SJCRH30 (cell line): ENCODE measurements at regions not wholly inside any gene's neighbourhood (a gene's known extent, or its start where the extent isn't known, plus 50 kb on each side); places are given as distances from the start of the nearest gene placed in this dataset.
A peak's percentile ranks its signal among the peaks of the same experiment; 100 is the strongest.
"Not testable (repeated sequence)": the region's sequence is repeated elsewhere in the genome, so short reads cannot be mapped to it uniquely, and the experiment has no call there.

Experiments
- DNase-seq, 2 experiments: peaks; one replicate each; pipeline ENCODE4 v3.0.0-alpha.2; 2015 to 2020
- H3K27ac ChIP-seq: fragments of 250-450 bp; sonication (Bioruptor Pico); 2 replicates; pipeline ENCODE4 v1.5.1; 2020; ENCODE audit warnings: mild to moderate bottlenecking, moderate library complexity
- H3K27me3 ChIP-seq: fragments of 250-450 bp; sonication (Bioruptor Pico); 2 replicates; pipeline ENCODE4 v1.5.1; 2020; ENCODE audit warnings: mild to moderate bottlenecking, moderate library complexity
- H3K36me3 ChIP-seq: fragments of 250-450 bp; sonication (Bioruptor Pico); 2 replicates; pipeline ENCODE4 v1.5.1; 2020; ENCODE audit warnings: mild to moderate bottlenecking, moderate library complexity
- H3K4me1 ChIP-seq: fragments of 250-450 bp; sonication (Bioruptor Pico); 2 replicates; pipeline ENCODE4 v1.5.1; 2020; ENCODE audit warnings: mild to moderate bottlenecking, moderate library complexity
- H3K4me3 ChIP-seq: fragments of 250-450 bp; sonication (Bioruptor Pico); 2 replicates; pipeline ENCODE4 v1.5.1; 2020; ENCODE audit warnings: mild to moderate bottlenecking, moderate library complexity
- H3K9me3 ChIP-seq: fragments of 250-450 bp; sonication (Bioruptor Pico); replicated peaks from 2 replicates; pipeline ENCODE4 v1.5.1; 2020; ENCODE audit warnings: mild to moderate bottlenecking, moderate library complexity

GRCh38 chr14:106522990-106523389, 996.6 kb downstream of the TMEM121 start:
- no peaks in the 10 kb centered on the region for H3K27me3 ChIP-seq
- DNase-seq, result no peak
- no peak overlapping the region for H3K27ac ChIP-seq
- H3K4me1 ChIP-seq, result no peaks in the 10 kb centered on the region
- no peaks in the 10 kb centered on the region for H3K9me3 ChIP-seq
- H3K36me3 ChIP-seq, result no peaks in the 10 kb centered on the region
- no peak overlapping the region for H3K4me3 ChIP-seq

GRCh38 chr14:106528717-106529116, 1002.3 kb downstream of the TMEM121 start:
- Histone ChIP-seq H3K27ac (no peak overlapping the region), H3K9me3 (0 out of 2 replicates have a peak, but pooled peaks cover 3% of the 10 kb centered on the region), H3K27me3 (no peaks in the 10 kb centered on the region), H3K4me1 (no peaks in the 10 kb centered on the region), H3K36me3 (no peaks in the 10 kb centered on the region), H3K4me3 (no peak overlapping the region)
- DNase-seq, result no peak

GRCh38 chr14:106530031-106530422, 1003.6 kb downstream of the TMEM121 start:
- no peaks in the 10 kb centered on the region for H3K27me3 ChIP-seq
- H3K27ac ChIP-seq, result no peak overlapping the region
- no peak for DNase-seq
- no peak overlapping the region for H3K4me3 ChIP-seq
- H3K4me1 ChIP-seq, result no peaks in the 10 kb centered on the region
- H3K9me3 ChIP-seq, result 0 out of 2 replicates have a peak, but pooled peaks cover 3% of the 10 kb centered on the region
- no peaks in the 10 kb centered on the region for H3K36me3 ChIP-seq

- H3K4me1 ChIP-seq, result no peaks in the 10 kb centered on the region
- H3K9me3 ChIP-seq, result 0 out of 2 replicates have a peak, but pooled peaks cover 3% of the 10 kb centered on the region
- no peak overlapping the region for H3K27ac ChIP-seq
- no peak overlapping the region for H3K4me3 ChIP-seq
- DNase-seq, result peak; percentile 8 to 18
- no peaks in the 10 kb centered on the region for H3K27me3 ChIP-seq
- no peaks in the 10 kb centered on the region for H3K36me3 ChIP-seq
Measured at GRCh38 chr14:106530423-106531107, 1004.2 kb downstream of the TMEM121 start.

GRCh38 chr14:106537597-106537996, 1011.2 kb downstream of the TMEM121 start:
- DNase-seq, result peak in 1 of 2 experiments; percentile 8
- not testable (repeated sequence) for H3K4me3 ChIP-seq, H3K4me1 ChIP-seq, H3K36me3 ChIP-seq, H3K27me3 ChIP-seq, H3K9me3 ChIP-seq, H3K27ac ChIP-seq

GRCh38 chr14:106538201-106538600, 1011.8 kb downstream of the TMEM121 start:
- DNase-seq, result no peak
- Histone ChIP-seq H3K36me3 (no peaks in the 10 kb centered on the region), H3K9me3 (no peaks in the 10 kb centered on the region), H3K4me1 (no peaks in the 10 kb centered on the region), H3K27me3 (no peaks in the 10 kb centered on the region), H3K27ac (no peak overlapping the region), H3K4me3 (no peak overlapping the region)

- Histone ChIP-seq H3K36me3 (no peaks in the 10 kb centered on the region), H3K4me1 (no peaks in the 10 kb centered on the region), H3K4me3 (no peak overlapping the region), H3K27me3 (no peaks in the 10 kb centered on the region), H3K27ac (no peak overlapping the region), H3K9me3 (no peaks in the 10 kb centered on the region)
- no peak for DNase-seq
Measured at GRCh38 chr14:106547735-106548434, 1021.5 kb downstream of the TMEM121 start.

- no peaks in the 10 kb centered on the region for H3K36me3 ChIP-seq
- no peaks in the 10 kb centered on the region for H3K4me1 ChIP-seq
- H3K9me3 ChIP-seq, result no peaks in the 10 kb centered on the region
- no peak overlapping the region for H3K27ac ChIP-seq
- H3K4me3 ChIP-seq, result no peak overlapping the region
- DNase-seq, result no peak
- 0 out of 2 replicates have a peak, but pooled peaks cover 7% of the 10 kb centered on the region for H3K27me3 ChIP-seq
Measured at GRCh38 chr14:106549064-106549463, 1022.7 kb downstream of the TMEM121 start.

- Histone ChIP-seq H3K27ac (no peak overlapping the region), H3K4me1 (no peaks in the 10 kb centered on the region), H3K27me3 (0 out of 2 replicates have a peak, but pooled peaks cover 7% of the 10 kb centered on the region), H3K36me3 (no peaks in the 10 kb centered on the region), H3K9me3 (no peaks in the 10 kb centered on the region), H3K4me3 (no peak overlapping the region)
- DNase-seq, result peak in 1 of 2 experiments; percentile 5
Measured at GRCh38 chr14:106551265-106551664, 1024.9 kb downstream of the TMEM121 start.

- not testable (repeated sequence) for H3K27me3 ChIP-seq, H3K27ac ChIP-seq, H3K36me3 ChIP-seq, H3K4me3 ChIP-seq, H3K4me1 ChIP-seq, DNase-seq, H3K9me3 ChIP-seq
Measured at GRCh38 chr14:106556211-106556610, 1029.8 kb downstream of the TMEM121 start.

- DNase-seq, result peak; percentile 58 to 74
Measured at GRCh38 chr14:106556665-106557289, 1030.4 kb downstream of the TMEM121 start.

GRCh38 chr14:106562451-106562850, 1036.1 kb downstream of the TMEM121 start:
- DNase-seq, result no peak

More at GRCh38 chr14:106556665-106557289, 1030.4 kb downstream of the TMEM121 start:
- H3K27ac ChIP-seq, result no peak overlapping the region
- no peaks in the 10 kb centered on the region for H3K9me3 ChIP-seq
- H3K4me1 ChIP-seq, result no peaks in the 10 kb centered on the region
- no peaks in the 10 kb centered on the region for H3K36me3 ChIP-seq
- H3K27me3 ChIP-seq, result peaks cover 7% of the 10 kb centered on the region; the same call in 1 of the 2 replicates
- H3K4me3 ChIP-seq, result no peak overlapping the region

GRCh38 chr14:106564058-106564643, 1037.8 kb downstream of the TMEM121 start:
- no peak overlapping the region for H3K4me3 ChIP-seq
- H3K36me3 ChIP-seq, result no peaks in the 10 kb centered on the region
- H3K4me1 ChIP-seq, result no peaks in the 10 kb centered on the region
- H3K27me3 ChIP-seq, result no peaks in the 10 kb centered on the region; the same call in 1 of the 2 replicates
- H3K9me3 ChIP-seq, result no peaks in the 10 kb centered on the region
- peak; percentile 28 to 35 for DNase-seq
- H3K27ac ChIP-seq, result no peak overlapping the region

More at GRCh38 chr14:106562451-106562850, 1036.1 kb downstream of the TMEM121 start:
- no peak overlapping the region for H3K27ac ChIP-seq
- no peaks in the 10 kb centered on the region; the same call in 1 of the 2 replicates for H3K27me3 ChIP-seq
- no peak overlapping the region for H3K4me3 ChIP-seq
- no peaks in the 10 kb centered on the region for H3K9me3 ChIP-seq
- no peaks in the 10 kb centered on the region for H3K4me1 ChIP-seq
- H3K36me3 ChIP-seq, result no peaks in the 10 kb centered on the region

GRCh38 chr14:106578481-106578880, 1052.1 kb downstream of the TMEM121 start:
- H3K9me3 ChIP-seq, result no peaks in the 10 kb centered on the region
- no peaks in the 10 kb centered on the region for H3K4me1 ChIP-seq
- DNase-seq, result no peak
- no peak overlapping the region for H3K27ac ChIP-seq
- H3K36me3 ChIP-seq, result no peaks in the 10 kb centered on the region
- H3K27me3 ChIP-seq, result no peaks in the 10 kb centered on the region; the same call in none of the 2 replicates
- H3K4me3 ChIP-seq, result no peak overlapping the region

GRCh38 chr14:106579084-106579483, 1052.7 kb downstream of the TMEM121 start:
- Histone ChIP-seq H3K27ac (no peak overlapping the region), H3K4me3 (no peak overlapping the region), H3K36me3 (no peaks in the 10 kb centered on the region), H3K4me1 (no peaks in the 10 kb centered on the region), H3K27me3 (no peaks in the 10 kb centered on the region; the same call in 1 of the 2 replicates), H3K9me3 (no peaks in the 10 kb centered on the region)
- DNase-seq, result no peak
